ENCODE measurements at regions not wholly inside any gene's neighbourhood (a gene's known extent, or its start where the extent isn't known, plus 50 kb on each side); places are given as distances from the start of the nearest gene placed in this dataset.

GRCh38 chr20:20992686-20993360, 113.3 kb downstream of the LINC00237 start:
- no peak for DNase-seq

GRCh38 chr20:20992277-20992676, 113.9 kb downstream of the LINC00237 start:
- DNase-seq = no peak

GRCh38 chr20:20989081-20989480, 117.1 kb downstream of the LINC00237 start:
- no peak for DNase-seq

DNA sequence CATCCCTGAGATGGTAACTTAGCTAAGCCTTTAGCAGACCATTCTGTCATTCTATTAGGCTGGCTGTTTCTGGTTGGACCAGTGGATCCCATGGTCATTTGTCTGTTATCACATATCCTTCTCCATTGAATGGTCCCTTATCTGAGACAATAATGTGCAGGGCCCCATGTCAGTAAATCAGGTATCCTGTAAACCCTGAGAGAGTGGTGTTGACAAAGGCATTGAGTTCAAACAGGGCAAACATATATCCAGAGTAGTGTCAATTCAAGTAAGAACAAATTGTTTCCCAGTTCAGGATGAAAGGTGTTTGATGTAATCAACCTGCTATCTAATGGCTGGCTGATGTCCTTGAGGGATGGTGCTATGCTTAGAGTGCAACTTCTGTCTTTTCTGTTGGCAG, 126.2 kb downstream of the LINC00237 start:
- no peak for DNase-seq

DNA sequence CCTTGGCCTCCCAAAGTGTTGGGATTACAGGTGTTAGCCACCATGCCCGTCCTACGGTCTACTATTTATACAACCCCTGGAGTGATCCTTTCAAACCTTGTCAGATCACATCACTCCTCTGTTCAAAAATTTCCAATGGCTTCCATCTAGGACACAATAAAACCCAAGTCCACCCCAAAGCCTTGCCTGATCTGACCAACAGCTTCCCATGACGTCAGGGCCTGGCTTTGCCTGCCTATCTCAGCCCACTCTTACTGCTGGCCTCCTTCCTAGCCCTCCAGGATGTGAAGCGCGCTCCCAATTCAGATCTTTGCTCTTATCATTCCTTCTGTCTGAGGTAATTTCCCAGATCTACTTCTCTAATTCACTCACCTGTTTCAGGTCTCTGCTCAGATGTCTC, 128.4 kb downstream of the LINC00237 start:
- DNase-seq = no peak

DNA sequence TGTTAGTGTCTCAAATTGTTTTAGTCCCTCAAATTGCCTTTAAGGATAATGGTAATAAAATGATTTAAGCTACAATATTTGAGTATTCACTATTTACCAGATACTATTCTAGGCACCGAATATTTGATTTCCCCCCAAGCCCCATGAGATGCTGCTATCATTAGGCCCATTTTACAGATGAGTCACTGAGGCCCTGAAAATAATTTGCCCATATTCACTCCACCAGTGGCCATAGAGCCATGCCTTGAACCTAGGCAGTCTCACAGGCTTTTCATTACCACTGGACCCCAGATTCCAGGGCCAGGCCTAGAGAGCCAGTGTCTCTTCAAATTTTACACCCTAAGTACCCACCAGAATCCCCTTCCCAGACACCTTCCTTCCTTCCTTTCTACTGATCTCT, 133.7 kb downstream of the LINC00237 start:
- no peak for DNase-seq

DNA sequence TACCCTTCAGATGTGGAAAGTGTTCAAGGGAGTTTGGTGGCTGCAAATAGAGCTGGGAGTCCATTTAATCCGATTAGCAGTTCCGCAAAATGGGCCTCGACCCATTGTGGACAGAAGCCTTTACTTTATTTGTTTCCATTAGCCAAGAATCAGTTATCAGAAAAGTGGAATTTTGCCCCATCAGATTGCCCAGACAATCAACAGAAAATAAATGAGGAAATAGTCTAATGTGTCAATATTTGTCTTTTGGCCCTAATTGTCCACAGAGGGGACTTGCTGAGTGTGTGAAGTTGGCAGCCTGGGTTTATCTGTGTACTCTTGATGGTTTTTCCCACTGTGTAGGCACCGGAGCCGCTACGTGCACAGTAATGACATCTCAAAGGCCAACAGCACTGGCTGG, 134.3 kb downstream of the LINC00237 start:
- DNase-seq = no peak

DNA sequence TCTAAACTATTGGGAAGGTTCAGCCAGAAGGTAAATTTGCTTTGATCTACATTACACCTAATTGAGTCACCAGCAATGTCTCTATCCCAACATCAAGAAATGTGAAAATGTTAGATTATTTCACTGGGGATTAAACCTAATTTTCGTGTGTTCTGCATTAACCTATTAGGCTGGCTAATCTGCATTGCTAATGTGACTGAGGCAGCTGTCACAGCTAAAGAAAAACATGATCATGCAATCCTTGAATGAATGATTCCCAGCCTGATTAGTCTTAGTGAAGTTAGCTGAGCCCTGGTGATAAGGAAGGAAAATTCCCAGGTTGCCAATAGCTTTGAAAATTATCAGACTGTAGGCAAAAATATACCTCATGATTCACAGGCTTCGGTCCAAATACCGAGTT, 135.3 kb downstream of the LINC00237 start:
- no peak for DNase-seq

DNA sequence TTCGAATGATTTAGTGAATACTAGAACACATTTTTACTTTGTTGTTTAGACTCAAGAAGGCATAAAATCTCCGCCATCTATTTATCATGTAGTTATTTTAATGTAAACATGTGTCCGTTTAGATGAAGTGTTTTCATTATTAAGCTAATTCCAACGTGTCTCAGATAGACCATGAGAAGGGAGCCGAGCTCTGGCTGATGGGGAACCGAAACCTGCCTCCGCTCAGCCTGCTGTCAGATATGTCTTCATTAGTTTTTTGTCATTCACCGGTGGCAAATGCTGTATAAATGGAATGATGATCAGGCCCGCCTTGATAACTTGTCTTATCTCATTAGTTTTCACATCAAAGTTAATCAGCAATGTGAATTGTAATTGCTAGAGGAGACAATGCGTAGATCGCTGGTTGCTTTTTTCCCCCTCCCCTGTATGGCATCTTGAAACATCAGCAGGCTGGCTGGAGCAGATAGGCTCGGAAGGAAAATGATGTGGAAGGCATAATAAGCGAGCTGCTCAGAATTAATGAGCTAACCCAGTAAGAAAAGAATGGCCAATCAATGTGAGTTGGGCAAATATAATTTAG, 136.4 kb downstream of the LINC00237 start:
- no peak for DNase-seq

DNA sequence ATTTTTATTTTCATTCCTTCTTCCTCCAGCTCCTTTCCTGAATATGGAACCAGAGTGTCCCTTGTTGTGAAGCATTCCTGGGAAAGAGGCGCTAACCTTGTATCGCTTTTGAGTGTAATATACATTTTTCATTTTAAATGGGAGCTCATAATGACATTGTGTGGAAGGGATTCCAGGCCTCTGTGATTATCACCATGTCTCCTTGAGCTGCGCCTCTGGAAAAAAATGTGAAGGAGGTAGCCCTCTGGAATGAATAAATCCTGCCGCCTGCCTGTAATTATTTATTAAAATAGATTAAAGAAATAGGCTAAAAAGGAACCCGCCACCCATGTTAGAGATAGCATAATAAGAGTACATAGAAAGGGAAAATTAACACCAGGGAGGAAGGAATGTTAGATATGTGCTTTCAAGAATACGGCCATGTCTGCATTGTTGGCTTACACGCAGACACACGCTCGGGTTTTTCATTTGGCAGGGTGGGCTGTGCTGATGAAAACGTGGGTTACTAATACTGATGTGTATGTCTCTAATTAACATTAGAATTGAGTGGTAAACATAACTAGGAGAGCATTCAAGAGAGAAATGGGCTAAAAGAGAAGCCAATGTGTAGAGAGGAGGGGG, 138.5 kb downstream of the LINC00237 start:
- DNase-seq = no peak

DNA sequence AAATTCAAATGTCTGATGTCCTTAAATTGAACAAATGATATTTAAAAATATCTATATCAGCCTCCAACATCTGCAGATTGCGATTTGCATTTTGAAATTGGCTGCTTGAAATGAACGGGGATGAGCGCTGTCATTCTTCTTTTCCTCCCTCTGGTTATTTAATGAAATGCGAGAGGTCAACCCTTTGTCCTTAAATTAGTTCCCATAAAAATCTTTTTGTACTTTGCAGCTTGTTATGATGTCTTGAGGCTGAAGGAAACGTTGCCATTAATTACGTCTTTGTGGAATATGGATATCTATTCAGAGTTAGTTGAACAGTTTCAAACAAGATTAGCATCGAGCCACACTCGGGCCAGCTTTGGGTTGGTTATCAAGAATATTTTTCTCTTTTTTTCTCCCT, 140.0 kb downstream of the LINC00237 start:
- no peak for DNase-seq

DNA sequence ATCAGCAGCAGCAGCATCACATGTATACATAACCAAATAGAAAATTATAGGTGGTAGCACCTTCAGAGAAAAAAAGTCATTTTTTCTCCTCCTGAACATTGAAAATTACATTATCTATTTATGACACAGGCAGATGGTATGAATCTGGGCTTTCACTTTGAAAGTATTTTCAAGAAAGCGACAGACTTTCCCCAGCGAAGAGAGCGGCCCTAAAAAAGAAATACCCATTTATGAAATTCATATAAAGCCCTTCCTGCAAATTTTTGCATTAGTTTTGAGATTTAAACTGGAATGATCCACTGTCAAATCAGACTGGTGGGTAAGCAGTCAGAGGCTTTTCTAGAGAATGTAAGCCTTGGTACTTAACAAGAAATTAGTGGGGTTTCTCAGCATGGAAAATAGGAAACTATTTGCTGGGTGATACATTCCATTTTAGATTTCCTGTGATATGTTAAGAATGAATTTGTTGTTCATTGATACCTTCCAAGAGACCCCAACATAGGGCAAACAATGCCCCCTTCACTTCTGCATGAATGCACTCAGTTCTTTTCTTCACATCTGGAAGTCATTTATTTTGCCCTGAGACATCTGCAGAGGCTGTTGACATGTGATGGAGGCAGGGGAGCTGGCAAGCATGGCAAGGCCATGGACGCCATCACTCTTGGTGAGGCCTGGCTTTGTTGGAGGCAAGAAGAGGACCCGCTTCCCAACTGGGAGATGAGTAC, 147.0 kb downstream of the LINC00237 start:
- no peak for DNase-seq

- DNase-seq = no peak
These were observed 149.6 kb downstream of the LINC00237 start for GRCh38 chr20:20956513-20956931.

- no peak for DNase-seq
These were observed 150.3 kb downstream of the LINC00237 start for GRCh38 chr20:20955892-20956291.

DNA sequence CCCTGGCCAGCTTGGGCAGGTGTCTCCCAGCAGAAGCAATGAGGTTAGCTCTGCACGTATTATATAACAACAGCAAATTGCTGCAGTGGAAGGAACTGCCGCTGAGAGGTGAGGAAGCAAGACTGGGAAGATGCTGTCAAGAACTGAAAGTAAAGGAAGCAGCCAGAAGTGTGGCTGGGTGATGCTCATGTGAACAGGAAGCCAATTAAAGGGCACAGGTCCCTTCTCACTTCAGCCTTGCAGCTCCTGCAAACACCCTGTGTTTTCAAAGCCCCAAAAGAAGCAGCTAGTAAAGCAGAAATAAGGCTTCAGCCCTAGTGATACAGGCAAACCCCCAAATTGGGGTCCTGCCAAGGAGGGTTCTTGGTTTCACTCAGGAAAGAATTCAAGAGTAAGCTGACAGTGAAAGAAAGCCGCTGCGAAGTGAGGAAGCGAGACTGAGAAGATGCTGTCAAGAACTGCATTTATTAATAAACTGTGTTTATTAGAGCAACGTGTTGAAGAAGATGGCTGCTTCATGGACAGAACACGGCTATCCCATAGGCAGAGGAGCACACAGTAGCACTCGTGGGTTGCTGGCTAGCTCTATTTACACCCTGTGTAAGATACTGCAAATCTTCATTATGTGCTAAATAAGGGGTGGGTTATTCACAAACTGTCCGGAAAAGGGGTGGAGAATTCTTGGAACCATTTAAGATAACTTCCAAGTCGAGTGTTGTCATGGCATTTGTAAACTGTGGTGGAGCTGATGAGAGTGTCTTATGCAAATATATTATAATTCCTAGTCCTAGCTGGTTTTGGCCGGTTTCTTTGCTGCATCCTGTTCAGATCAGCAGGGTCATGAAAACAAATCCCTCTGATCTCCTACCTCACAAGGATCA, 152.2 kb downstream of the LINC00237 start:
- no peak for DNase-seq

DNA sequence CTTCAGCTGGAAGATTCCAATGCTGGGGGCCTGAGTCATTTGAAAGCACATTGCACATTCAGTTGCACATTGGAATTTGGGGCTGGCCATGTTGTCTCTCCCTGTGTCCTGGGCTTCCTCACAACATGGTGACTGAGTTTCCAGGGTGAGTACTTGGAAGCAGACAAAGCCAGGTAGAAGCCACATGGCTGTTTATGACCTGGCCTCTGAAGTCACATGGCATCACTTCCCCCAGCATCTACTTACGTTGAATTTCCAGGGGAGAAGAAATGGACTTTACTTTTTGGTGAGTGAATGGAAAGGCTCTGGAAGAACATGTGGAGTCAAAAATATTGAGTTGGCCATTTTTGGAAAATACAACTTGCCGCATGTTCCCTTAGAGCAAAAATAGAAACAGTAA, 155.5 kb downstream of the LINC00237 start:
- no peak for DNase-seq

DNA sequence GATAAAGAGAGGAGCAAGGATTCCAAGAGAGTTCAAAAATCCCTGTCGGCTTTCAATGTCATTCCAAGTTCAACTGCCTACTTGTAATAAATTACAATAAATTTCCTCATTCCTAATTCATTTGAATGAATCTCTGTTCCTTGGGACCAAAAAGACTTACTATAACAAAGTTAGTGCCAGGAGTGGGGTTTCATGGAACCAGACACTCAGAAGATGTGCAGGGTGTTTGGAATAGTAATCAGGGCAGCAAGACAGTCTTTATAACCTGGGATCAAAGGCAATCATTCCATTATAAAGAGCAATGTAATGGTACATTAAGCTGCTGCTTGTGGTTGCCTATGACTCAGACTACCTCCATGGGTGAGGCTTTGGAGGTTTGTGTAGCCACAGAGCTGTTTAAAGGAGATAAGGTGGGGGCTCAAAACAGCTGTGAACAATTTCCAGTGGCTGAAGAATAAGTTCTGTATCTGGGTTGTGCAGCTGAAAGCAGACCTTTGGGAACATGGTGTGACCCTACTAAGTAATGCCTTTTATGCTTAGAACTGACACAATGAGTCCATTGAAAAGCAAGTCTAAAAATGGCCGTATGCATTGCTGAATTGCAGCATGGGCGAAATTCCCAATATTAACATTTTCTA, 159.9 kb downstream of the LINC00237 start:
- DNase-seq = no peak

DNA sequence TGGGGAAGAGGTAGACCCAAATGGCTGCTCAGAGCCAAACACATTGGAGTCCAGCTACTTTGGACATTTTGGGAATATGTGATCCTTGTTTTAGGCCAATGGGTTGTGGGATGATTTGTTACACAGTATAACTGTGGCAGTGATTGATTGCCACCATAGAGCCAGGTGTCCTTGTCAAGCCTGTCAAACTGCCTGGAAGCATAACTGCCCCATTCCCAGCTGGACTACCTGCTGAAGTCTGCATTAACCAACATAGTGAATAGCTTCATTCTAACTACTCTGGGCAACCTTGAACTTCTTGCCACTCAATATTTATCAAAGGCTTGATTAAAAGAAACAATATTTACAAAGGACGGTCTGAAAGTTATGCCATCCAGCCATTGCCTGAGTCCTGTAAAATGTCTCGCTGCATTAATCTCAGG, 164.7 kb downstream of the LINC00237 start:
- no peak for DNase-seq

- DNase-seq = no peak
These were observed 167.2 kb downstream of the LINC00237 start for GRCh38 chr20:20939006-20939405.

GRCh38 chr20:20938599-20938998, 167.6 kb downstream of the LINC00237 start:
- no peak for DNase-seq

GRCh38 chr20:20938131-20938530, 168.0 kb downstream of the LINC00237 start:
- no peak for DNase-seq
